CD4-positive, alpha-beta T cell (primary cell): ENCODE measurements at regions not wholly inside any gene's neighbourhood (a gene's known extent, or its start where the extent isn't known, plus 50 kb on each side); places are given as distances from the start of the nearest gene placed in this dataset.

ENCODE experiments used
- ATAC-seq: fragments of 200-7000 bp; cut with Tn5 transposase; one replicate; pipeline ENCODE4 v1.10.0; 2022; ENCODE audit warnings: mild to moderate bottlenecking; ENCODE audit not compliant: poor library complexity
- CTCF ChIA-PET: fragments of 350-600 bp; sonication (Branson Sonifier 250); formaldehyde crosslinking; loops from one replicate; lab custom pipeline; 2021; ENCODE audit warnings: antibody characterized with exemption, inconsistent platforms; lab: Charles Lee
- POLR2A ChIA-PET: fragments of 350-600 bp; sonication (Branson Sonifier 250); formaldehyde crosslinking; loops from one replicate; lab custom pipeline; 2021; ENCODE audit warnings: antibody characterized with exemption, inconsistent platforms; lab: Charles Lee
- DNase-seq, 14 experiments: peaks; one replicate each; pipeline ENCODE4 v3.0.0-alpha.2; 2013 to 2020; ENCODE audit warnings: mixed read lengths in 2 of 14
- H3K27ac ChIP-seq, 2 donors: one replicate each; pipeline versions ENCODE4 v1.5.1 to v1.7.0; 2013; ENCODE audit warnings: low read length in 2 of 2, low read depth in 1 of 2, mild to moderate bottlenecking in 1 of 2
- H3K27me3 ChIP-seq, 2 experiments: 1 replicate in 1 of 2; 2 replicates in 1 of 2; pipeline versions ENCODE4 v1.6.1 to v1.7.0; 2013; ENCODE audit warnings: low read length in 2 of 2, control low read depth in 1 of 2, mild to moderate bottlenecking in 1 of 2, moderate library complexity in 1 of 2; ENCODE audit not compliant: insufficient read depth in 2 of 2, control insufficient read depth in 1 of 2
- H3K36me3 ChIP-seq: one replicate; pipeline ENCODE4 v1.6.1; 2013; ENCODE audit warnings: low read length, control low read depth; ENCODE audit not compliant: insufficient read depth
- H3K4me1 ChIP-seq: one replicate; pipeline ENCODE4 v1.6.1; 2013; ENCODE audit warnings: low read length, control low read depth; ENCODE audit not compliant: insufficient read depth
- H3K4me3 ChIP-seq: one replicate; pipeline ENCODE4 v1.5.1; 2013; ENCODE audit warnings: mild to moderate bottlenecking, low read length, moderate library complexity
- H3K9me3 ChIP-seq, 2 experiments: 1 replicate in 1 of 2; 2 replicates in 1 of 2; pipeline versions ENCODE4 v1.6.1 to v1.7.0; 2013; ENCODE audit warnings: low read length in 2 of 2, mild to moderate bottlenecking in 2 of 2, control low read depth in 1 of 2, moderate library complexity in 1 of 2; ENCODE audit not compliant: control insufficient read depth in 1 of 2, insufficient read depth in 1 of 2
- H3K27ac Mint-ChIP-seq: one replicate; pipeline ENCODE4 v1.8.0; 2020; ENCODE audit warnings: mixed read lengths
- H3K27me3 Mint-ChIP-seq: one replicate; pipeline ENCODE4 v1.8.0; 2021; ENCODE audit warnings: mixed read lengths
- H3K36me3 Mint-ChIP-seq: one replicate; pipeline ENCODE4 v1.8.0; 2021; ENCODE audit warnings: low read depth, mixed read lengths
- H3K4me1 Mint-ChIP-seq: one replicate; pipeline ENCODE4 v1.8.0; 2021; ENCODE audit warnings: low read depth, mixed read lengths
- H3K4me3 Mint-ChIP-seq: one replicate; pipeline ENCODE4 v1.8.0; 2020; ENCODE audit warnings: mild to moderate bottlenecking, mixed read lengths
- H3K9me3 Mint-ChIP-seq: one replicate; pipeline ENCODE4 v1.8.0; 2020; ENCODE audit warnings: mixed read lengths
- intact Hi-C, 2 experiments: fragments of 100-400 bp; cut with DNase I in 1 of 2; cut with micrococcal nuclease in 1 of 2; formaldehyde crosslinking; loops; one replicate each; pipeline versions ENCODE4 v1.15.1 to v1.9.0; 2023 to 2025; cut with DNase I, micrococcal nuclease
- TF ChIP-seq, protein P1 (sequence below): fragments of 200-600 bp; IDR thresholded peaks from one replicate; pipeline ENCODE4 v1.8.0; 2022; ENCODE audit warnings: antibody characterized with exemption, mild to moderate bottlenecking

DNA sequence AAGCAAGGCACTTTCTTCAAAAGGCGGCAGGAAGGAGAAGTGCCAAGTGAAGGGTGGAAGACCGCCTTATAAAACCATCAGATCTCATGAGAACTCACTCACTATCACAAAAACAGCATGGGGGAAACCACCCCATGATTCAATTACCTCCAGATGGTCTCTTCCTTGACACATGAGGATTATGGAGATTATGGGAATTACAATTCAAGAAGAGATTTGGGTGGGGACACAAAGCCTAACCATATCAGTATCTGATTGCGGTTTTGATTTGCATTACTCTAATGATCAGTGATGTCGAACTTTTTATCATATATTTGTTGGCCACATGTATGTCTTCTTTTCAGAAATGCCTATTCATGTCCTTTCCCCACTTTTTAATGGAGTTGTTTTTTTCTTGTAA, 549.3 kb upstream of the IL12A start:
- H3K36me3 Mint-ChIP-seq, result no peaks in the 10 kb centered on the region
- intact Hi-C loops, result no loop called here
- no peak overlapping the region for H3K27ac Mint-ChIP-seq
- H3K4me1 Mint-ChIP-seq, result no peaks in the 10 kb centered on the region
- no peak for ATAC-seq
- TF ChIP-seq, protein P1, sequence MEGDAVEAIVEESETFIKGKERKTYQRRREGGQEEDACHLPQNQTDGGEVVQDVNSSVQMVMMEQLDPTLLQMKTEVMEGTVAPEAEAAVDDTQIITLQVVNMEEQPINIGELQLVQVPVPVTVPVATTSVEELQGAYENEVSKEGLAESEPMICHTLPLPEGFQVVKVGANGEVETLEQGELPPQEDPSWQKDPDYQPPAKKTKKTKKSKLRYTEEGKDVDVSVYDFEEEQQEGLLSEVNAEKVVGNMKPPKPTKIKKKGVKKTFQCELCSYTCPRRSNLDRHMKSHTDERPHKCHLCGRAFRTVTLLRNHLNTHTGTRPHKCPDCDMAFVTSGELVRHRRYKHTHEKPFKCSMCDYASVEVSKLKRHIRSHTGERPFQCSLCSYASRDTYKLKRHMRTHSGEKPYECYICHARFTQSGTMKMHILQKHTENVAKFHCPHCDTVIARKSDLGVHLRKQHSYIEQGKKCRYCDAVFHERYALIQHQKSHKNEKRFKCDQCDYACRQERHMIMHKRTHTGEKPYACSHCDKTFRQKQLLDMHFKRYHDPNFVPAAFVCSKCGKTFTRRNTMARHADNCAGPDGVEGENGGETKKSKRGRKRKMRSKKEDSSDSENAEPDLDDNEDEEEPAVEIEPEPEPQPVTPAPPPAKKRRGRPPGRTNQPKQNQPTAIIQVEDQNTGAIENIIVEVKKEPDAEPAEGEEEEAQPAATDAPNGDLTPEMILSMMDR, result no peak
- CTCF ChIA-PET, result no interaction called here
- POLR2A ChIA-PET, result no interaction called here
- DNase-seq, result no peak
- H3K27me3 Mint-ChIP-seq, result no peaks in the 10 kb centered on the region
- Histone ChIP-seq H3K4me1 (no peaks in the 10 kb centered on the region), H3K27me3 (no peaks in the 10 kb centered on the region), H3K9me3 (peaks cover 3 to 6% of the 10 kb centered on the region in 2 experiments), H3K4me3 (no peak overlapping the region), H3K36me3 (no peaks in the 10 kb centered on the region), H3K27ac (no peak overlapping the region)
- peaks cover 6% of the 10 kb centered on the region for H3K9me3 Mint-ChIP-seq
- no peak overlapping the region for H3K4me3 Mint-ChIP-seq

DNA sequence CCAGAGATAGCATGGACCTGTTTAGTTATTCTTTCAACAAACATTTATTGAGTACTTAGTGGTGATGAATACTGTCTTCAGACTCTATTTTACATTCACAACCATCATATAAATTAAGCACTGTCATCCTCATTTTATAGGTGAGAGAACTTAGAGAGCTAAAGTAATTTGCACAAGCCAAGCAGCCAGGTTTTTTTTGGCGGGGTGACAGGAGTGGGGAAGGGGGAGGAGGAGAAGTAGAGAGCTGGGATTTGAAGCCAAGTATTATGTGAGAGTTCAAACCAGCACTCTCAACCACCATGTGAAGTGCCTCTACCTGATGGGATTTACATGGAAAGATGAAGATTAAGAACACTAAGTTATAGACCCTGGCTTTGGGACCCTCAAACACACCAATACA, 547.4 kb upstream of the IL12A start:
- H3K36me3 ChIP-seq, result no peaks in the 10 kb centered on the region
- H3K4me3 ChIP-seq, result no peak overlapping the region
- TF ChIP-seq, protein P1, result no peak
- H3K4me1 Mint-ChIP-seq, result no peaks in the 10 kb centered on the region
- no peaks in the 10 kb centered on the region for H3K4me1 ChIP-seq
- no peak overlapping the region for H3K27ac ChIP-seq
- H3K27me3 Mint-ChIP-seq, result no peaks in the 10 kb centered on the region
- CTCF ChIA-PET, result no interaction called here
- ATAC-seq (no peak), DNase-seq (no peak)
- no peak overlapping the region for H3K4me3 Mint-ChIP-seq
- no peaks in the 10 kb centered on the region for H3K27me3 ChIP-seq
- H3K36me3 Mint-ChIP-seq, result no peaks in the 10 kb centered on the region
- POLR2A ChIA-PET, result no interaction called here
- intact Hi-C loops, result no loop called here
- no peak overlapping the region for H3K27ac Mint-ChIP-seq
- peaks cover 3 to 6% of the 10 kb centered on the region in 2 experiments for H3K9me3 ChIP-seq
- H3K9me3 Mint-ChIP-seq, result peaks cover 8% of the 10 kb centered on the region

DNA sequence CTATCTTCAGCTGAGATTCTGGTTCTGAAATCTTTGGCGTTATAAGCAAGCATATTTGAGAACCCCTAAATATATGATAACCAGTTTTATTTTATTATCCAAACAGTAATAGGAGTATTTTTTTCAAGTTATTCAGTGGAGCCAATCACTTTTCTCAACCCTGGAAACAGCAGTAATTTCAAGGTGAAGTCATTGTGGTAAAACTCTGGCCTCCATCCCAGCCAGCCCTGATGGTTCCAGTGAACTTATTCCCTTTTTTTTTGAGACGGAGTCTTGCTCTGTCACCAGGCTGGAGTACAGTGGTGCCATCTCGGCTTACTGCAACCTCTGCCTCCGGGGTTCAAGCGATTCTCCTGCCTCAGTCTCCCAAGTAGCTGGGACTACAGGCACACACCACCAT, 545.4 kb upstream of the IL12A start:
- Histone ChIP-seq H3K27me3 (no peaks in the 10 kb centered on the region), H3K36me3 (no peaks in the 10 kb centered on the region), H3K4me1 (no peaks in the 10 kb centered on the region), H3K27ac (no peak overlapping the region), H3K9me3 (peaks cover 3 to 6% of the 10 kb centered on the region in 2 experiments), H3K4me3 (no peak overlapping the region)
- ATAC-seq, result no peak
- ChIA-PET POLR2A (no interaction called here), CTCF (no interaction called here)
- intact Hi-C loops, result no loop called here
- TF ChIP-seq, protein P1, result no peak
- no peaks in the 10 kb centered on the region for H3K4me1 Mint-ChIP-seq
- no peaks in the 10 kb centered on the region for H3K36me3 Mint-ChIP-seq
- no peak overlapping the region for H3K4me3 Mint-ChIP-seq
- H3K27ac Mint-ChIP-seq, result no peak overlapping the region
- no peak for DNase-seq
- no peaks in the 10 kb centered on the region for H3K27me3 Mint-ChIP-seq
- H3K9me3 Mint-ChIP-seq, result peaks cover 8% of the 10 kb centered on the region
